Left renal cortex interstitium (tissue), 4 donors: ENCODE measurements at regions not wholly inside any gene's neighbourhood (a gene's known extent, or its start where the extent isn't known, plus 50 kb on each side); places are given as distances from the start of the nearest gene placed in this dataset.
"Not testable (repeated sequence)": the region's sequence is repeated elsewhere in the genome, so short reads cannot be mapped to it uniquely, and the experiment has no call there.

Experiments used
- DNase-seq, 4 donors: peaks; one replicate each; pipeline ENCODE4 v3.0.0-alpha.2; 2013; ENCODE audit warnings: low read depth in 4 of 4, low spot score in 2 of 4, missing footprints in 1 of 4

- no peak for DNase-seq
These were observed 52.3 kb upstream of the PTPN12 start for GRCh38 chr7:77484785-77485184.

- DNase-seq, result peak in 2 of 4 donors; percentile 7 to 10
These were observed 55.1 kb upstream of the PTPN12 start for GRCh38 chr7:77482015-77482414.

GRCh38 chr7:77481615-77482014, 55.5 kb upstream of the PTPN12 start:
- DNase-seq, result no peak

- not testable (repeated sequence) for DNase-seq
These were observed 56.9 kb upstream of the PTPN12 start for GRCh38 chr7:77480102-77480627.

- DNase-seq, result no peak
These were observed 57.5 kb upstream of the PTPN12 start for GRCh38 chr7:77479536-77480088.

GRCh38 chr7:77476871-77477270, 60.2 kb upstream of the PTPN12 start:
- no peak for DNase-seq

- DNase-seq, result no peak
These were observed 59.0 kb upstream of the GSAP start for GRCh38 chr7:77475181-77475580.

GRCh38 chr7:77474756-77475155, 58.6 kb upstream of the GSAP start:
- DNase-seq, result no peak

- no peak for DNase-seq
These were observed 57.3 kb upstream of the GSAP start for GRCh38 chr7:77473229-77474005.

GRCh38 chr7:77469927-77470326, 53.8 kb upstream of the GSAP start:
- no peak for DNase-seq

GRCh38 chr7:77467408-77467807, 51.3 kb upstream of the GSAP start:
- DNase-seq, result no peak

- no peak for DNase-seq
These were observed 50.3 kb upstream of the GSAP start for GRCh38 chr7:77466450-77466849.
